ENCODE measurements at regions not wholly inside any gene's neighbourhood (a gene's known extent, or its start where the extent isn't known, plus 50 kb on each side); places are given as distances from the start of the nearest gene placed in this dataset.
A peak's percentile ranks its signal among the peaks of the same experiment; 100 is the strongest.

- no peak for TF ChIP-seq SMC3 (IDR thresholded peaks at IDR 0.05; ENCODE audit: low read depth, low read length)
Measured at GRCh38 chr9:63817622-63818518, 1467.1 kb downstream of the FOXD4L5 start (continued).

- H3K9me3 ChIP-seq (ENCODE audit: control insufficient read depth, insufficient read depth, low read length): peaks cover 8% of the 10 kb centered on the region; the same call in 1 of the 2 replicates
- TF ChIP-seq SMC3 (IDR thresholded peaks at IDR 0.05; ENCODE audit: low read depth, low read length): no peak
- TF ChIP-seq RAD21 (IDR thresholded peaks at IDR 0.05; ENCODE audit: low read length): no peak
- no peak for TF ChIP-seq MXI1 (IDR thresholded peaks at IDR 0.05; ENCODE audit: borderline replicate concordance, low read depth, low read length)
- TF ChIP-seq BHLHE40 (IDR thresholded peaks at IDR 0.05; ENCODE audit: low read depth, low read length): no peak
- TF ChIP-seq MAZ (IDR thresholded peaks at IDR 0.05; ENCODE audit: borderline replicate concordance, low read depth, low read length): no peak
- TF ChIP-seq NFE2L2 (IDR thresholded peaks at IDR 0.05; ENCODE audit: low read depth, low read length): no peak
- TF ChIP-seq POLR2A (IDR thresholded peaks at IDR 0.05; ENCODE audit: low read depth, low read length): no peak
- TF ChIP-seq MAFK (IDR thresholded peaks at IDR 0.05; ENCODE audit: low read depth, low read length): no peak
- no peak for TF ChIP-seq RFX5 (IDR thresholded peaks at IDR 0.05; ENCODE audit: low read depth, low read length)
- no peak for TF ChIP-seq CEBPB (IDR thresholded peaks at IDR 0.05; ENCODE audit: low read depth, low read length)
- peak overlapping the region; percentile 88 for H3K4ac ChIP-seq (ENCODE audit: low read depth, low read length)
- H3K23ac ChIP-seq (ENCODE audit: low read depth, low read length): peak overlapping the region; percentile 79
- no peak overlapping the region for H3K56ac ChIP-seq (ENCODE audit: extremely low read depth, insufficient read depth, low read length)
- peak overlapping the region; percentile 37 for H3K4me3 ChIP-seq (ENCODE audit: insufficient read depth, low read depth, low read length)
- H4K91ac ChIP-seq (ENCODE audit: insufficient read depth, low read depth, low read length): peak overlapping the region; percentile 48; the same call in 1 of the 2 replicates
- peak; percentile 82 for DNase-seq
- ChIA-PET CTCF (no interaction called here), POLR2A (ENCODE audit: unreplicated experiment) (no interaction called here)
- 25% methylated on average over 34 of the region's 36 CpGs; no CpG with 5 or more reads in 1 of the 2 experiments for WGBS, 2 experiments (ENCODE audit: extremely low coverage in 2 of 2, insufficient read length in 1 of 2)
- peak overlapping the region; percentile 48 for H3K27ac ChIP-seq (ENCODE audit: insufficient read depth, low read length)
- H3K9ac ChIP-seq (ENCODE audit: low read depth, low read length): peak overlapping the region; percentile 28
- H3K9me1 ChIP-seq (ENCODE audit: insufficient read depth, low read length): no peaks in the 10 kb centered on the region; the same call in 1 of the 2 replicates
- no peaks in the 10 kb centered on the region for H3K79me1 ChIP-seq (ENCODE audit: low read depth in 1 of 2, low read length in 2 of 2)
- H2AK9ac ChIP-seq (replicated peaks; ENCODE audit: low read depth, low read length, poor library complexity): peak overlapping the region; percentile 60
- H2BK20ac ChIP-seq (ENCODE audit: low read depth, low read length): no peak overlapping the region
- H2BK5ac ChIP-seq (ENCODE audit: low read depth, low read length, poor library complexity, severe bottlenecking): peak overlapping the region; percentile 29
- peak overlapping the region; percentile 5; the same call in 1 of the 2 replicates for H3K18ac ChIP-seq (ENCODE audit: low read depth, low read length)
- peak overlapping the region; percentile 67 for H2AK5ac ChIP-seq (ENCODE audit: low read depth, low read length)
- peak; percentile 92 for ATAC-seq (ENCODE audit: low read depth)
- H3K14ac ChIP-seq (replicated peaks; ENCODE audit: low read depth, low read length): peak overlapping the region; percentile 81
- peaks cover 3% of the 10 kb centered on the region; the same call in 1 of the 2 replicates for H3K27me3 ChIP-seq (ENCODE audit: control insufficient read depth, insufficient read depth, low read length)
- H3K4me2 ChIP-seq (ENCODE audit: low read depth, low read length): peak overlapping the region; percentile 54
- no peak overlapping the region for H2BK15ac ChIP-seq (ENCODE audit: low read depth, low read length)
- in situ Hi-C loops (cut with MboI; ENCODE audit: low sequenced_read_pairs) (no loop called here), dilution Hi-C loops (cut with HindIII; ENCODE audit: low sequenced_read_pairs, unreplicated experiment) (no loop called here), intact Hi-C loops (cut with micrococcal nuclease) (no loop called here)
- H2BK120ac ChIP-seq (ENCODE audit: low read depth, low read length): no peak overlapping the region
- H2AFZ ChIP-seq (replicated peaks; ENCODE audit: low read length, poor library complexity): peak overlapping the region; percentile 90
- H4K20me1 ChIP-seq (ENCODE audit: insufficient read depth, low read length): no peaks in the 10 kb centered on the region
- H3K36me3 ChIP-seq (ENCODE audit: control insufficient read depth, insufficient read depth, low read length): no peaks in the 10 kb centered on the region
- peak overlapping the region in 1 of 2 experiments; percentile 85; a peak in 3 of 4 replicates for H4K8ac ChIP-seq (ENCODE audit: low read depth in 2 of 2, low read length in 2 of 2)
- peaks cover 3% of the 10 kb centered on the region; the same call in 1 of the 2 replicates for H3K4me1 ChIP-seq (ENCODE audit: control insufficient read depth, insufficient read depth, low read length)
- no TSS peak for BruUV-seq (replicated peaks)
- peak overlapping the region; percentile 1; the same call in 1 of the 2 replicates for H4K5ac ChIP-seq (ENCODE audit: low read depth, low read length)
Measured at GRCh38 chr9:63816751-63817621, 1468.0 kb downstream of the FOXD4L5 start.
